Stimulated activated CD4-positive, alpha-beta T cell treated with anti-CD3 and anti-CD28 coated beads, Interleukin-15, amount 100 ng/mL, for 24 hours (primary cell): ENCODE measurements at regions not wholly inside any gene's neighbourhood (a gene's known extent, or its start where the extent isn't known, plus 50 kb on each side); places are given as distances from the start of the nearest gene placed in this dataset.
"Not testable (repeated sequence)": the region's sequence is repeated elsewhere in the genome, so short reads cannot be mapped to it uniquely, and the experiment has no call there.

Experiments used
- DNase-seq: peaks from one replicate; pipeline ENCODE4 v3.0.0-alpha.2; 2020

DNA sequence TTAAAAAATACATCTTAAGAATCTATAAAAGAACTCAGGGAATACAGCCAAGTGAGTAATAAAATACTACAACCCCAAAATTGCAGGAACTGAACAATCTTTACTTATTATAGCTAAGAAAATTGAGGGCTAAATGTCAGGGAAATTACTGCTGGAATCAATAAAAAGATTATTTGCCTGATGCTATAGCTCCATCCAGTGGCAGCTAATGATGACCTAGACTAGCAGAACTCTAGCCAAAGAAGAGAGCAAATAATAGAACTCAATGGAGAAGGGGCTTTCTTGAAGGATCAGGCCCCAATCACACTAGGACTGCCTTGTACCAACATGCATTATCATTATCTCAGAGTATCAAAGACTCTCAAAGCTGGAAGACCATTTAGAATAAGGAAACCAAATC lies 85.0 kb upstream of the FAM241A start:
- no peak for DNase-seq

DNA sequence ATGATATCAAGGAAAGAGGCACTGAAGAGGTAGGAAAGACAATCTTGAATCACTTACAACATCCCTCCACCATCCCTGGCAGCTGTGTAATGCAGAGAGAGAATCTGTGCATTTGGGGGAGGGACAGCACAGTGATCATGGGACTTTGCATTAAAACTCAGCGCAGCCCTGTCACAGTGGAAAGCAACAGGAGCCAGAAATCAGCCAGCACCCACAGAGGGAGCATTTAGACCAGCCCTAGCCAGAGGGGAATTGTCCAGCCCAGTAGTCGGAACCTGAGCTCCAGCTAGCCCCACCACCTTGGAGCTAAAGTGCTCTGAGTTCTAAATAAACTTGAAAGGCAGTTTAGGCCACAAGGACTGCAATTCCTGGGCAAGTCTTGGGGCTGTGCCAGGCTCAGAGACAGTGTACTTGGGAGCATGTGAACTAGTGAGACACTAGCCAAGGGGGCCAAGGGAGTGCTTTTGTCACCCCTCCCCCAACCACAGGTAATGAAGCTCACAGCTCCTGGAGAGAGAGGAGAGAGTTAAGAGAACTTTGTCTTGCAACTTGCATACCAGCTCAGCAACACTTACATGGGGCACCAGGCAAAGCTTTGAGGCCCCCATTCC lies 83.9 kb upstream of the FAM241A start:
- DNase-seq = no peak

DNA sequence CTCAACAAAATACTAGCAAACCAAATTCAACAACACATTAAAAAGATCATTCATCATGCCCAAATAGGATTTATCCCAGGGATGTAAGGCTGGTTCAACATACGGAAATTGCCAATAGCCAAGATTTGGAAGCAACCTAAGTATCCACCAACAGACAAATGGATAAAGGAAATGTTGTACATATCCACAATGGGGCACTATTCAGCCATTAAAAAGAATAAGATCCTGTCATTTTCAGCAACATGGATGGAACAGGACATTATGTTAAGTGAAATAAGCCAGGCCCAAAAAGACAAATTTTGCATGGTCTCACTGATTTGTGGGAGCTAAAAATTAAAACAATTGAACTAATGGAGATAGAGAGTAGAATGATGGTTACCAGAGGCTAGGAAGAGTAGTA lies 82.0 kb upstream of the FAM241A start:
- no peak for DNase-seq

DNA sequence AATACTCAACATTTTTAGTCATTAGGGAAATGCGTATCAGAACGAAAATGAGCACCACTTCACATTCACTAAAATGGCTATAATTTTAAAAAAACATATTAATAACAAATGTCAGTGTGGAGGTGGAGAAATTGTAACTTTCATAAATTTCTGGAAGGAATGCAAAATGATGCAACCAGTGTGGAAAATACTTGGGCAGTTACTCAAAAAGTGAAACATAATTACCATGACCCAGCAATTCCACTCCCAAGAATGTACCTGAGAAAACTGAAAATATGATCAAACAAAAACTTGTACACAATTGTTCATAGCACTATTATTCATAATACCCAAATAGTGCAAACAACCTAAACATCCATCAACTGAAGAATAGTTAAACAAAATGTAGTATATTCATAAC lies 76.1 kb upstream of the FAM241A start:
- DNase-seq = no peak

DNA sequence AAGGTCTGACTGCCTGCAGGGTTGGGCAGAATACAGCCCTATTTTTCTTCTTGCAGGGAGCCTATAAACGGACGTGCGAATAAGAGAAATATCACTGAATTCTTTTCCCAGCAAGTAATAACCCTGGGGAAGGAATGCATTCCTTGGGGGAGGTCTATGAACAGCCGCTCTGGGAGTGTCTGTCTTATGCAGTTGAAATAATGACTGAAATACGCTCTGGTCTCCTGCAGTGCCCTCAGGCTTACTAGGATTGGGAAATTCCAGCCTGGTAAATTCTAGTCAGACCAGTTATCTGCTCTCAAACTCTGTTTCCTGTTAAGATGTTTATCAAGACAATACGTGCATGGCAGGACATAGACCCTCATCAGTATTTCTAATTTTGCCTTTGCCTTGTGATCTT lies 72.1 kb upstream of the FAM241A start:
- DNase-seq = no peak

DNA sequence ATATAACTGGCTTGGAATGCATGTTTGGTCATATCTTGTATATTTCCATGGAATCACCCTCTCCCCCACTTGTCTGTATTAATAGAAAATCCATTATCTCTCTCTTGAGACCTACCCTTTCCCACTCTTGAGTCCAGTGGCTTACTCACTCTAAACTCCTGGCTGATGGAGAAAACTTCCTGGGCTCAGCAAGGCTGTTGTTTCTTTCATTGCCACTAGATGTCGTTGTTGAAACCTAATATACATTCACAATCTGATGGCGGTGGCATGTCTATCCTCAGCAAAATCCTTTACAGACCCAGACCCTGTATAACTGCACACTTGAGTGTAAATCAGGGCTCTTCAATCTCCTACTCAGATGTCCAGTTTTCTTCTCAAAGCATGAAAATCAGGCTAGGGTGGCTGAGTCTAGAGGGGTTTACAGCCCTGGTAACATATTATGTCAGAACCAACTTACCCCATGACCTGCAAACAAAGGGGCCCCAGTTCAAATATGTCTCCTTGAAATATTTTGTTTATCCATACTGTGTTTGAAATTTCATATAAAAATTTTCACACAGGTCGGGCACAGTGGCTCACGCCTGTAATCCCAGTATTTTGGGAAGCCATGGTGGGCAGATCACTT lies 70.0 kb upstream of the FAM241A start:
- DNase-seq = peak; percentile 36

DNA sequence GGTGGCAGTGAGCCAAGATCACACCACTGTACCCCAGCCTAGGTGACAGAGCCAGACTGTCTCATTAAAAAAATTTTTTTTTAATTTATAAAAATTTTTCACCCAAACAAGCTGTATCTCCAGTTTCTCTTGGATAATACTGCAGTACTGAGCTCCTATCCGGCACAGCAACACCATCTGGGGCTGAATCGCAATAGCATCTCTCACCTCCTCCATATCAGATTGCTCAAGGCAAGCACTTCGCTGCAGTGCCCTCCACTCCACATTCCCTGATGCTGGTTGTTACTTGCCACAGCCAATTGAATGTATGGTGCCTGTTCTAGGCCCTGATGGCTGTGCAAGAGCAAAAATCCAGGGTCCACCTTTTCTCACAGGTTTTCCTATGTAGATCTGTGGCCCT lies 69.3 kb upstream of the FAM241A start:
- no peak for DNase-seq

DNA sequence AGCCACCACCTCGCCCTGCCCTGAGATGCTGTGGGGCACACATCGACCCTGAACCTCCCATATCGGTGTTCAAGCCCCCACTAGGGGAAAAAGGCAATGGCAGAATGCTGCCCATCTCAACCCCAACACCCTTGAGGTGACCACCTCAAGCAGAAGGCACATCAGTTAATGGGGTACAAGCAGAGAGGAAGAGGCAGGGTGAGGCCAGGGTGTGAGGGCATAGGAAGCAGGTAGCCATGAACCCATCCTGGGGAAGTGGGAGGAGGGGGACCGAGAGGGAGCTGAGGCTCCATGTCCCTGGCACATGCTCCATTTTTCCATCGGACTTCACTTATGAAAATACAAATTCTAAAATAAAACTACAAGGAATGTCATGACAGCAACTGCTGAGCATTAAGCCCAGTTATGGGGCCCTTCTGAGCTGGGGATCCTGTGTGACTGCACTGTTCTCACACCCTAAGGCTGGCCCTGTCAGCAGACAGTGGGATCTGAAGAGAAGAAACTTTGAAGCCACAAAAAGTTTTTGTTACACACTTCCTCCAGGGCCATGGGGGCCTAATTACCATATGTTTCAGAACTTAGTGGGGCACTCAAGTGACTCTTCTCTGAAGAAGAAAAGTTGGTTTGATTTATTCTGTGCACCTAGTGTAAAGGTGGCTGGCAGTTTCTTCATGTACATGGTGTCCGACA lies 68.2 kb upstream of the FAM241A start:
- DNase-seq = no peak

DNA sequence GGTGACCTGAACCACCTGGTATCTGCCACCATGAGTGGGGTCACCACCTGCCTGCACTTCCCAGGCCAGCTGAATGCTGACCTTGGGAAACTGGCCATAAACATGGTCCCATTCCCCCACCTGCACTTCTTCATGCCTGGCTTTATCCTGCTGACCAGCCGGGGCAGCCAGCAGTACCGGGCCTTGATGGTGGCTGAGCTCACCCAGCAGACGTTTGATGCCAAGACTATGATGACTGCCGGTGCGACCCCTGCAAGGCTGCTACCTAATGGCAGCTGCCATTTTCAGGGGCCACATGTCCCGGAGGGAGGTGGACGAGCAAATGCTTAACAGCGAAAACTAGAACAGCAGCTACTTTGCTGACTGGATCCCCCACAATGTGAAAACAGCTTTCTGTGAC lies 67.5 kb upstream of the FAM241A start:
- DNase-seq = no peak

DNA sequence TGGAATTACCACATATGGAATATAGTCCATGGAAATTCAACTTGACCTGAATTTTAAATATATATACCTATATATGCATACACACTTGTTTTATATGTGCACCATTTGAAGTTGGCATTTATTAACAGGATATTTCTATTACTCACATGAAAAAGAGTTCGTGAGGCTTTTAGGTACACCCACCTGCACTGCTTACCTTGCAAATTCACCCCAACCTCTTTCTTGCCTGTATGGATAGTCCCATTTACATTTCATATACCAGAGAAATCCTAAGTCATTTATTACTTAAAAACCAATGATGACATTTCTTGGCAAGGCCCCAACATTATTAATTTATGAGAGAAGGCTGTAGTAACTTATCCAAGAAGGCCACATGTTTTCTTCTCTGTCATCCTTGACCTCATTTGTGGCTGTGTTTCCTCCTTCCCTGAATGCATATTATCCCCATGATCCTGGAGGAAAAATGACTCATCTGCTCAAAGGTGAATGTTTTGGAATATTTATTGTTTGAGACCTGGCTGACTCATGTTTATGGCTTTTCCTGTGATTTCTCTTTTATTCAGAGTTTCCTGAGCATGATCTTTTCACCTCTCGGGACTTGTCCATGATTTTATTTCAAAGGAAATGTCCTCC lies 62.2 kb upstream of the FAM241A start:
- DNase-seq = no peak

DNA sequence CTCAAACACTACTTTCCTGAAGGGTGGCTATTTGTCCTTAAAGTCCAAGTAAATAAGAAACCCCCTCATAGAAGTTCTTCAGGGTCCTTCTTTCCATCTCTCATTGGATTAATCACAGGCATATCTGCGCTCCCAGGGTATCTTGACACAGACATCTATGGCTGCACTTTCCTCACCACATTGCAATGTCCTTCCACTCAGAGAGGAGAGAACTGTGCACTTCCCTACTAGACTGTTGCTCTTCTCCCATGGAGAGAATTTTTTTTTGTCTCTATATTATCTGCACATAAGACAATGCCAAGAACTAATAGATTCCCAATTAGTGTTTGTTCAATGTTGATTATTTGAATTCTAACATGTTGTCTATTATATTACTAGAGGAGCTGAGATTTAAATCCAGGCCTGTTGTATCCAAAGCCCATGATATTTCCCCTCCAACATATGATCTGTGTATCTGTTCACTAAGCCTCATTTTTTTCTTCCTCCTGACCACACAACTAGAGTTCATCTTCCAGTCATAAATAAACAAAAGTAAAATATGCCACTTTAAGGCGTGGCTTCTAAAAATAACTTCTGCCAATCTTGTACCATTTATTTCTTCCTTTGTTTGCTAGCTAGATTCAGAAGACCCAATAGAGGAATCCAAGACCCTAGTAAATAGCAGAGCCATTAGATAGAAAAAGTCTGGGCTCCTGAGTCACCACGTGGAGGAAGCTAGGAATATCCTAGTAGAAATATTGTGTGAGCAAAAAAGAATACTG lies 61.5 kb upstream of the FAM241A start:
- DNase-seq = no peak

DNA sequence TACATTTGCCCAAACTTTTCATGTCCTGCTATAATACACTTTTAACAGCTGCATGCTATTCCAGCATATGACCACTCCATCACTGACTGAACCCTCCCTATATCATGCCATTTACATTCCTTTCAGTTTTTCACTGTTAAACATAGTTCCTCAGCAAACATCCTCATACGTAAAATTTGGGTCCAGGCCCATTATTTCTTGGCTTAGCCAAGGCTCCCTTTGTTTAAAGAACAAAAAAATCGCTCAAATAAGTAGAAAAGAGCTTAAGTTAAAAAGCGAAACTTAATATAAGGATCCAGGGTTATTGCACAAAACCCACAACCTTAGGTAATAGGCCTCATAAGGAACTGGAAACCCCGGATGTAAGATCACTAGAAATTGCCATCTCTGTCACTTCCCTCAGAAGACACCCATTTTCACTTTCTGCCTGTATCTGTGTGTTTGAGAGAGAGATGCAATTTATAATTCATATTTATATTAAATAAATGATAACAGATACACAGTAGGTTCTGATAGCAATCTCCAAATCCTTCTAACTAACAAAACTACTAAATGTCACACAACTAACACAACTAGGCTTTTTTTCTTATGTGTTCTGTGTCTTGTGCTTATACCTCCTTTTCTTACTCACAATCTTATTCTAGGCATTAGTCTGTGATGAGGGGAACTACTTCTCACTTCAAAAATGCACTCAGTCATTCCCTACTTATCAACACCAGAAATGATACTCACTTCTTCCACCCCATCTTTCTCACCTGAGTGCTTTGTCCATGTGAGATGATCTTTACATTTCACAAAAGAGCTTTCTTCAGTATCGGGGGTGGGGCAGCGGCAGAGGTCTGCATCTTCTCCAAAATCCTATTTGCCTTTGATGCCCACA lies 59.9 kb upstream of the FAM241A start:
- no peak for DNase-seq

DNA sequence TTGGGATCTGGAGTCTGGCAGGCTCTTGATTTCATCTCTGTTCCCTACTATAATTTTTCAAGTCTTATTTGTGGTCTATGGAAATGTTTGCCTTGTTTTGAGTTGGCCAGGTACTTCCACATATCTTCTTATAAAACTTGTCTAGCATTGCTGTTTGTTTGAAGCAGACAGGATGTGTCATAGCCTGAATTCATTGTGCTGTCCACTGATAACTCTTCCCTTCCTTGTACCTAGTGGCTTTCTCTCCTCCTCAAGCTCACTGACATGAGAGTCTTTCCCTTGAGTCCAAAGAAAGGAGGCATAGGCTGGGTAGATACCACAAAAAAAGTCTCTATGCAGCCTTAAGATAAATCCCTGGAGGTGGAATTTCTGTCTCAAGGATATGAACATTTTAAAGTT lies 59.2 kb upstream of the FAM241A start:
- DNase-seq = no peak

DNA sequence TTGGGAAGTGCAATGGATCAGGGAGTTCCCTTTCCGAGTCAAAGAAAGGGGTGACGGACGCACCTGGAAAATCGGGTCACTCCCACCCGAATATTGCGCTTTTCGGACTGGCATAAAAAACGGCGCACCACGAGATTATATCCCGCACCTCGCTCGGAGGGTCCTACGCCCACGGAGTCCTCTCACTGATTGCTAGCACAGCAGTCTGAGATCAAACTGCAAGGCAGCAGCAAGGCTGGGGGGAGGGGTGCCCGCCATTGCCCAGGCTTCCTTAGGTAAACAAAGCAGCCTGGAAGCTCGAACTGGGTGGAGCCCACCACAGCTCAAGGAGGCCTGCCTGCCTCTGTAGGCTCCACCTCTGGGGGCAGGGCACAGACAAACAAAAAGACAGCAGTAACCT lies 58.6 kb upstream of the FAM241A start:
- DNase-seq = not testable (repeated sequence)

DNA sequence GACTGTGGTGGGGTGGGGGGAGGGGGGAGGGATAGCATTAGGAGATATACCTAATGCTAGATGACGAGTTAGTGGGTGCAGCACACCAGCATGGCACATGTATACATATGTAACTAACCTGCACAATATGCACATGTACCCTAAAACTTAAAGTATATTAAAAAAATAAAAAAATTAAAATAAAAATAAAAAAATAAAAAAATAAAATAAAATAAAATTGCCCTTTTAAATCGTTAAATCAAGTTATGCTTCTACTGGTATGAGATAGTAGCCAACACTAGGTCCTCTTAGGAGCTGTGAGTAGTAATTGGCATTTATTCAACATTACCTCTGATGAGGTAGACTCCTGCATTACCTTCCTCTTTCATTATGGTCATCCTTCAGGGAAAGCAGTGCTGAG lies 52.9 kb upstream of the FAM241A start:
- not testable (repeated sequence) for DNase-seq

DNA sequence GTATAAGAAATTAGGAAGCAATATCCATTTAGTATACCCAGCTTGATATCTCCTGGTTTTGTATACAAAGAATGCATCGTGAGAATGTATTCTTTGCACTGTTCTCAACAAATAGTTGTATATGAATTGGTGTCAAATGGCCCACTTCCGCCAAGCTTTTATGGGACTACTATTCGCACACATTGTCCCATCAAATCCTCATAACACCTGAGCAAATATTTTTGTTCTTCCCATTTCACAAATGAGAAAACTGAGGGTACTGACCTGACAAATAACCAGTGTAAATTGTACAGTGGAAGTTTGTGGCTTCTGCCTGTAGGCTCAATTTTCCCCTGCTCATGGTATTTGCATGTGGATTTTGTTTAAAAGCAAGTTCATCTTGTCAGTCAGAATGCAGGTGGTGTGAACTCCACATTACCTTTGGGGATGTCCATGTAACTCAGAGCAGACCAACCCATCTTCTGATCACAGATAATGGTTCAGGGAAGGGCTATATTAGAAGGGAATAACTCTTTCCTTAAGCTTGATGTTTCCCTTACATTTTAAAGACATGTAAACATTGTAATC lies 51.5 kb upstream of the FAM241A start:
- no peak for DNase-seq

DNA sequence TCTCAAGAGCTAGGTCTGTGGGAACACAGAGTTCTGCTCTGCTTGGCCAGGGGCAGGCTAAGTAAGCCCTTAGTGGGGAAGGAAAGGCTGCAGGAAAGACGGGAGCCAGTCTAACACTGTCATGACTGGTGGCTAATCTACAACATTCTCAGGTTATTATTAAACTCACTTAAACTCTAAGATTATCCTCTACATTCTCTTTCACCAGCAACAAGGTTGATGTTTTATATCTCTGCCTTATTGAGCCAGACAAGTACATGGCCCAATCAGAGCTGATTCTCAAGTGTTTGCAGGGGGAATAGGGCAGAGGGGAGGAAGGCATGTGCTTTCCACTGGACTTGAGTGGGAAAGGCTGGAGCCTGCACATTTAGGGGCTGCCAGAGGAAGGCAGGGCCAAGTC lies 50.9 kb upstream of the FAM241A start:
- no peak for DNase-seq
